ENCODE measurements at regions not wholly inside any gene's neighbourhood (a gene's known extent, or its start where the extent isn't known, plus 50 kb on each side); places are given as distances from the start of the nearest gene placed in this dataset.

- TF ChIP-seq MAFK (conservative IDR thresholded peaks at IDR 0.05 in 1 of 2, IDR thresholded peaks at IDR 0.05 in 1 of 2; ENCODE audit: low read length in 2 of 2) (peak; percentile 27 to 50; a peak in 3 of 4 replicates), LBX2 (CRISPR knock-in tag; IDR thresholded peaks at IDR 0.05; ENCODE audit: borderline replicate concordance) (no peak), ELF4 (CRISPR knock-in tag; IDR thresholded peaks at IDR 0.05; ENCODE audit: borderline replicate concordance) (no peak), PBX2 (CRISPR knock-in tag; IDR thresholded peaks at IDR 0.05) (no peak)
These were observed 112.5 kb upstream of the NBPF11 start (continued) for GRCh38 chr1:148264374-148265276.

GRCh38 chr1:148263906-148264255 is 111.8 kb upstream of the NBPF11 start:
- no peaks in the 10 kb centered on the region for H3K79me2 ChIP-seq (ENCODE audit: insufficient read depth, low read length)
- WGBS (ENCODE audit: low lambda C conversion rate): 2% methylated on average over 17 of the region's 17 CpGs
- POLR2A ChIA-PET: interaction anchor here (0.8 to 1.3 kb wide), 5 partner anchors 33 to 225 kb away, joined by 3 to 34 read pairs (median 3); no protein-coding TSS in a partner anchor
- H3K27me3 ChIP-seq (ENCODE audit: control insufficient read depth in 1 of 2, insufficient read depth in 2 of 2, low read length in 2 of 2): peaks cover 0 to 9% of the 10 kb centered on the region in 2 experiments; a peak in 2 of 5 replicates
- no peak overlapping the region for H3K27ac ChIP-seq (ENCODE audit: extremely low read length, insufficient read depth, low read length)
- H4K20me1 ChIP-seq (ENCODE audit: insufficient read depth, low read length): no peaks in the 10 kb centered on the region
- no peaks in the 10 kb centered on the region for H3K36me3 ChIP-seq (replicated peaks in 1 of 2; ENCODE audit: control insufficient read depth in 1 of 2, insufficient read depth in 2 of 2, low read length in 2 of 2)
- H2AFZ ChIP-seq (ENCODE audit: low read length): peak overlapping the region; percentile 9
- in situ Hi-C loops (cut with HindIII; ENCODE audit: extremely low pct_ligation_motif_present, low pct_unique_long_range_greater_than_20kb) (no loop called here), intact Hi-C loops (cut with micrococcal nuclease; ENCODE audit: unreplicated experiment) (no loop called here)
- peak overlapping the region; percentile 32 to 63 (median 53) for H3K4me3 ChIP-seq (replicated peaks in 1 of 3; ENCODE audit: insufficient read depth in 1 of 3, low read depth in 2 of 3, low read length in 3 of 3)
- no TSS peak for BruUV-seq (replicated peaks)
- peaks cover 6% of the 10 kb centered on the region; the same call in 1 of the 2 replicates for H3K4me1 ChIP-seq (ENCODE audit: insufficient read depth, low read length)
- FAIRE-seq: no peak
- ATAC-seq: peak; percentile 70; the same call in 2 of the 3 replicates
- H3K9ac ChIP-seq (ENCODE audit: insufficient read depth, low read depth, low read length): peak overlapping the region; percentile 61
- peak overlapping the region; percentile 89 for H3K4me2 ChIP-seq (ENCODE audit: low read depth, low read length)
- H3K9me3 ChIP-seq (ENCODE audit: low read length): no peaks in the 10 kb centered on the region
- DNase-seq (ENCODE audit: low spot score): no peak
- CTCF ChIA-PET (ENCODE audit: low intra/inter-chr PET ratio, low total read pairs): no interaction called here
- TF ChIP-seq ZNF800 (CRISPR knock-in tag; IDR thresholded peaks at IDR 0.05) (no peak), PBX3 (CRISPR knock-in tag; IDR thresholded peaks at IDR 0.05; ENCODE audit: borderline replicate concordance) (no peak), USF2 (IDR thresholded peaks at IDR 0.05; ENCODE audit: low read depth, low read length) (no peak), USF2 (CRISPR knock-in tag; IDR thresholded peaks at IDR 0.05; ENCODE audit: borderline replicate concordance) (no peak), ZIK1 (CRISPR knock-in tag; IDR thresholded peaks at IDR 0.05; ENCODE audit: borderline replicate concordance, low read depth) (no peak), SKIL (CRISPR knock-in tag; IDR thresholded peaks at IDR 0.05; ENCODE audit: borderline replicate concordance) (no peak), KDM6A (CRISPR knock-in tag; IDR thresholded peaks at IDR 0.05; ENCODE audit: low read depth) (no peak)
